Keratinocyte (primary cell): ENCODE measurements at regions not wholly inside any gene's neighbourhood (a gene's known extent, or its start where the extent isn't known, plus 50 kb on each side); places are given as distances from the start of the nearest gene placed in this dataset.

Experiments
- DNase-seq: peaks from one replicate; pipeline ENCODE4 v3.0.0-alpha.2; 2011; ENCODE audit warnings: low read depth, missing footprints, low spot score
- FAIRE-seq: peaks from 2 replicates; lab custom pipeline; 2011; peaks lifted over from hg19 to GRCh38; lab: Jason Lieb, UNC
- H2AFZ ChIP-seq: 2 replicates; pipeline ENCODE4 v1.6.0; 2012; ENCODE audit warnings: low read length, control low read depth, inconsistent platforms; ENCODE audit not compliant: control insufficient read depth
- H3K27ac ChIP-seq: 2 replicates; pipeline ENCODE4 v1.5.1; 2011; ENCODE audit warnings: low read length; ENCODE audit not compliant: control insufficient read depth, insufficient read depth
- H3K27me3 ChIP-seq: 3 replicates; pipeline ENCODE4 v1.6.0; 2011; ENCODE audit warnings: low read length; ENCODE audit not compliant: control insufficient read depth, insufficient read depth; ENCODE audit errors: extremely low read depth
- H3K36me3 ChIP-seq, 2 experiments: 2 replicates in 1 of 2; 3 replicates in 1 of 2; pipeline ENCODE4 v1.5.1; 2011; ENCODE audit warnings: low read length in 2 of 2, mild to moderate bottlenecking in 1 of 2; ENCODE audit not compliant: control insufficient read depth in 2 of 2, insufficient read depth in 2 of 2; ENCODE audit errors: extremely low read depth in 1 of 2
- H3K4me1 ChIP-seq: 3 replicates; pipeline ENCODE4 v1.5.1; 2011; ENCODE audit warnings: low read length; ENCODE audit not compliant: control insufficient read depth, insufficient read depth; ENCODE audit errors: extremely low read depth
- H3K4me2 ChIP-seq: 3 replicates; pipeline ENCODE4 v1.6.0; 2011; ENCODE audit warnings: low read depth, low read length; ENCODE audit not compliant: control insufficient read depth, insufficient read depth; ENCODE audit errors: extremely low read depth
- H3K4me3 ChIP-seq, 3 experiments: fragments of 200-600 bp in 1 of 3; sonication (generic) in 1 of 3; 2 replicates in 2 of 3; 3 replicates in 1 of 3; pipeline ENCODE4 v1.5.1; 2011 to 2016; ENCODE audit warnings: low read length in 3 of 3, mild to moderate bottlenecking in 3 of 3, control low read depth in 2 of 3, inconsistent platforms in 1 of 3, low read depth in 1 of 3, mixed read lengths in 1 of 3, mixed run types in 1 of 3, moderate library complexity in 1 of 3; ENCODE audit not compliant: control insufficient read depth in 2 of 3, insufficient read depth in 2 of 3; ENCODE audit errors: extremely low read depth in 1 of 3
- H3K79me2 ChIP-seq: 2 replicates; pipeline ENCODE4 v1.6.0; 2012; ENCODE audit warnings: low read length; ENCODE audit not compliant: control insufficient read depth, insufficient read depth
- H3K9ac ChIP-seq: 3 replicates; pipeline ENCODE4 v1.6.0; 2011; ENCODE audit warnings: low read length; ENCODE audit not compliant: control insufficient read depth, insufficient read depth; ENCODE audit errors: extremely low read depth
- H3K9me1 ChIP-seq: 3 replicates; pipeline ENCODE4 v1.6.0; 2011; ENCODE audit warnings: low read length; ENCODE audit not compliant: control insufficient read depth, insufficient read depth; ENCODE audit errors: extremely low read depth
- H3K9me3 ChIP-seq: 2 replicates; pipeline ENCODE4 v1.5.1; 2012; ENCODE audit warnings: low read depth, low read length; ENCODE audit not compliant: control insufficient read depth
- H4K20me1 ChIP-seq: 3 replicates; pipeline ENCODE4 v1.6.0; 2011; ENCODE audit warnings: low read length; ENCODE audit not compliant: control insufficient read depth, insufficient read depth; ENCODE audit errors: extremely low read depth
- EZH2 ChIP-seq: IDR thresholded peaks from one replicate; pipeline ENCODE4 v1.6.1; 2012; ENCODE audit warnings: inconsistent platforms, mild to moderate bottlenecking, low read length, moderate library complexity
- dilution Hi-C: fragments of 300-500 bp; cut with MboI; formaldehyde crosslinking; loops from one replicate; pipeline ENCODE4 v1.7.0; 2020; ENCODE audit warnings: low sequenced_read_pairs; ENCODE audit not compliant: extremely low pct_ligation_motif_present
- TF ChIP-seq, protein P1 (sequence below), 3 experiments: IDR thresholded peaks in 1 of 3; conservative IDR thresholded peaks in 1 of 3; optimal IDR thresholded peaks in 1 of 3; 2 replicates in 2 of 3; 3 replicates in 1 of 3; pipeline versions ENCODE3 to v1.5.1; 2011; ENCODE audit warnings: low read length in 3 of 3, mild to moderate bottlenecking in 3 of 3, moderate library complexity in 2 of 3, control low read depth in 1 of 3, inconsistent platforms in 1 of 3; ENCODE audit not compliant: insufficient read depth in 2 of 3; ENCODE audit errors: extremely low read depth in 1 of 3

DNA sequence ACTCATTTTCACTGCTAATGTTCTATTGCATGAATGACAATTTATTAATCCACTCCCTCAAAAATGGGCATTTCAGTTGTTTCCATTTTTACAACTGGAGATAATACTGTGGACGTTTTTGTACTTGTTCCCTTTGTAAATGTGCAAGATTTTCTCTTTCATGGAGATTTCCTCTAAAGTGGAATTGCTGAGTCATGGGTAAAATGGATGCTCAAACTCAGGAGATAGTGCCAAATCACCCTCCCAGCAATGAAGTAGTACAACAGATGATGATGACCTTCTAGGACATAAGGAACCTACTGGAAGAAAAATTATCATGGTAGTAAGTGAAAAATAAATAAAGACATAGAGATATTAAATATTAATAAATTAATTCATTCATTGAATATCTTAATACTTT lies 460.8 kb upstream of the CHST9 start:
- Histone ChIP-seq H3K27me3 (no peaks in the 10 kb centered on the region), H3K36me3 (no peaks in the 10 kb centered on the region), H3K4me3 (no peak overlapping the region), H4K20me1 (no peaks in the 10 kb centered on the region), H3K4me2 (no peak overlapping the region), H2AFZ (no peak overlapping the region), H3K4me1 (no peaks in the 10 kb centered on the region), H3K79me2 (no peaks in the 10 kb centered on the region), H3K9me1 (no peaks in the 10 kb centered on the region), H3K9ac (no peak overlapping the region), H3K9me3 (no peaks in the 10 kb centered on the region), H3K27ac (no peak overlapping the region)
- TF ChIP-seq, protein P1, sequence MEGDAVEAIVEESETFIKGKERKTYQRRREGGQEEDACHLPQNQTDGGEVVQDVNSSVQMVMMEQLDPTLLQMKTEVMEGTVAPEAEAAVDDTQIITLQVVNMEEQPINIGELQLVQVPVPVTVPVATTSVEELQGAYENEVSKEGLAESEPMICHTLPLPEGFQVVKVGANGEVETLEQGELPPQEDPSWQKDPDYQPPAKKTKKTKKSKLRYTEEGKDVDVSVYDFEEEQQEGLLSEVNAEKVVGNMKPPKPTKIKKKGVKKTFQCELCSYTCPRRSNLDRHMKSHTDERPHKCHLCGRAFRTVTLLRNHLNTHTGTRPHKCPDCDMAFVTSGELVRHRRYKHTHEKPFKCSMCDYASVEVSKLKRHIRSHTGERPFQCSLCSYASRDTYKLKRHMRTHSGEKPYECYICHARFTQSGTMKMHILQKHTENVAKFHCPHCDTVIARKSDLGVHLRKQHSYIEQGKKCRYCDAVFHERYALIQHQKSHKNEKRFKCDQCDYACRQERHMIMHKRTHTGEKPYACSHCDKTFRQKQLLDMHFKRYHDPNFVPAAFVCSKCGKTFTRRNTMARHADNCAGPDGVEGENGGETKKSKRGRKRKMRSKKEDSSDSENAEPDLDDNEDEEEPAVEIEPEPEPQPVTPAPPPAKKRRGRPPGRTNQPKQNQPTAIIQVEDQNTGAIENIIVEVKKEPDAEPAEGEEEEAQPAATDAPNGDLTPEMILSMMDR (optimal IDR thresholded peaks at IDR 0.05 in 1 of 3, IDR thresholded peaks at IDR 0.05 in 1 of 3, conservative IDR thresholded peaks at IDR 0.05 in 1 of 3; ENCODE audit: extremely low read depth in 1 of 3, insufficient read depth in 2 of 3, low read length in 3 of 3): no peak
- no peak for TF ChIP-seq EZH2
- no peak for DNase-seq
- no peak for FAIRE-seq
- dilution Hi-C loops: no loop called here

DNA sequence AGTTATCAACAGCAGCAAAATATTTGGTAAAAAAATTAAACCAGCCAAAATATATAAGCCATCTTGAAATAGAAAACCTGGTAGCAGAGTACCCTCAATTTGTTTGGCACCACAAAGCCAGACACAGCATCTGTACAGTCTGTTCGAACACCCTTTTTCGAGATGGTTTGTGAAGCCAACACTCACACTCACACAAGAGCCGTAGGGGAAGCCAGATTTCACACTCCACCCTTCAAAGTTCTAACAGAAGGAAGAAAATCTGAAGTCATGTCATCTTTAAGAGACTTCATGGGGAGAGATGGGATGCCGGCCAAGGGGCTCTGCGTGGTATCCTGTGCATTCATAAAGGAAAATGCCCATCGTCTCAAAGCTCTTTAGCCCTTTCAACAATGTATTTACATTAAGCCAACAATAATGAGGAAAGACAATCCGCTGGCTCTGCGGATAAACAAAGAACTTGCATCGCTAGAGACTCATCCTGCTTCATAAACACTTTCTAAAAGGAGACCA lies 451.5 kb upstream of the CHST9 start:
- dilution Hi-C loops: no loop called here
- Histone ChIP-seq H3K9ac (no peak overlapping the region), H3K9me1 (no peaks in the 10 kb centered on the region), H3K4me2 (no peak overlapping the region), H4K20me1 (no peaks in the 10 kb centered on the region), H3K27me3 (no peaks in the 10 kb centered on the region), H3K36me3 (no peaks in the 10 kb centered on the region), H3K9me3 (no peaks in the 10 kb centered on the region), H3K4me1 (no peaks in the 10 kb centered on the region), H3K27ac (no peak overlapping the region), H2AFZ (no peak overlapping the region), H3K4me3 (no peak overlapping the region), H3K79me2 (no peaks in the 10 kb centered on the region)
- TF ChIP-seq, protein P1 (optimal IDR thresholded peaks at IDR 0.05 in 1 of 3, IDR thresholded peaks at IDR 0.05 in 1 of 3, conservative IDR thresholded peaks at IDR 0.05 in 1 of 3; ENCODE audit: extremely low read depth in 1 of 3, insufficient read depth in 2 of 3, low read length in 3 of 3): no peak
- TF ChIP-seq EZH2: no peak
- DNase-seq: no peak
- FAIRE-seq: no peak
